H1 (cell line): ENCODE measurements at regions not wholly inside any gene's neighbourhood (a gene's known extent, or its start where the extent isn't known, plus 50 kb on each side); places are given as distances from the start of the nearest gene placed in this dataset.

Experiments used
- CTCF ChIA-PET: fragments of 300-600 bp; sonication (Branson Sonifier 250); formaldehyde crosslinking; loops from one replicate; lab custom pipeline; 2021; ENCODE audit not compliant: partially characterized antibody; lab: Charles Lee
- POLR2A ChIA-PET: fragments of 300-600 bp; sonication (Branson Sonifier 250); formaldehyde crosslinking; loops from one replicate; lab custom pipeline; 2021; ENCODE audit warnings: inconsistent platforms; ENCODE audit not compliant: partially characterized antibody; lab: Charles Lee
- DNase-seq, 2 experiments: peaks; one replicate each; pipeline versions ENCODE4 v3.0.0 to v3.0.0-alpha.2; 2010 to 2022; ENCODE audit warnings: low spot score in 2 of 2, low read depth in 1 of 2, mixed read lengths in 1 of 2
- FAIRE-seq: peaks from 2 replicates; lab custom pipeline; 2011; peaks lifted over from hg19 to GRCh38; lab: Jason Lieb, UNC
- H2AFZ ChIP-seq: 2 replicates; pipeline ENCODE4 v1.8.1; 2012; ENCODE audit warnings: low read length, inconsistent platforms
- H2AK5ac ChIP-seq: 2 replicates; pipeline ENCODE4 v1.6.1; 2013; ENCODE audit warnings: low read depth, low read length
- H2BK120ac ChIP-seq: replicated peaks from 2 replicates; pipeline ENCODE3; 2013; ENCODE audit warnings: low read depth, low read length, inconsistent platforms
- H2BK12ac ChIP-seq: 2 replicates; pipeline ENCODE4 v1.6.1; 2013; ENCODE audit warnings: low read depth, low read length
- H2BK15ac ChIP-seq: 2 replicates; pipeline ENCODE4 v1.6.1; 2013; ENCODE audit warnings: low read length
- H2BK20ac ChIP-seq: 2 replicates; pipeline ENCODE4 v1.6.1; 2013; ENCODE audit warnings: low read length
- H2BK5ac ChIP-seq: 2 replicates; pipeline ENCODE4 v1.6.1; 2013; ENCODE audit warnings: low read depth, low read length
- H3K14ac ChIP-seq: 2 replicates; pipeline ENCODE4 v1.6.1; 2013; ENCODE audit warnings: inconsistent platforms; ENCODE audit not compliant: insufficient read length
- H3K18ac ChIP-seq: 2 replicates; pipeline ENCODE4 v1.6.1; 2013; ENCODE audit warnings: low read length; ENCODE audit errors: extremely low read depth
- H3K23ac ChIP-seq: 2 replicates; pipeline ENCODE4 v1.6.1; 2013; ENCODE audit warnings: inconsistent platforms; ENCODE audit not compliant: insufficient read length
- H3K23me2 ChIP-seq: 2 replicates; pipeline ENCODE4 v1.6.1; 2013; ENCODE audit warnings: low read depth, low read length
- H3K27ac ChIP-seq: 2 replicates; pipeline ENCODE4 v1.6.1; 2011; ENCODE audit warnings: low read depth, low read length, inconsistent platforms
- H3K27me3 ChIP-seq, 4 experiments: replicated peaks in 1 of 4; 1 replicate in 1 of 4; 2 replicates in 3 of 4; pipeline versions ENCODE4 v1.6.1 to v1.8.1; 2011 to 2013; ENCODE audit warnings: low read length in 3 of 4, mild to moderate bottlenecking in 3 of 4, inconsistent platforms in 2 of 4, mixed read lengths in 2 of 4, moderate library complexity in 1 of 4; ENCODE audit not compliant: control insufficient read depth in 3 of 4, insufficient read depth in 3 of 4; ENCODE audit errors: extremely low read depth in 1 of 4
- H3K36me3 ChIP-seq, 4 experiments: 2 replicates each; pipeline versions ENCODE4 v1.6.1 to v1.8.1; 2011 to 2013; ENCODE audit warnings: mild to moderate bottlenecking in 4 of 4, low read length in 3 of 4, moderate library complexity in 2 of 4, control low read depth in 1 of 4, inconsistent platforms in 1 of 4; ENCODE audit not compliant: insufficient read depth in 4 of 4, control insufficient read depth in 2 of 4
- H3K4ac ChIP-seq: replicated peaks from 2 replicates; pipeline ENCODE3; 2013; ENCODE audit warnings: low read length, low read depth, mixed read lengths, inconsistent platforms; ENCODE audit not compliant: insufficient read length
- H3K4me1 ChIP-seq, 4 experiments: replicated peaks in 1 of 4; 1 replicate in 1 of 4; 2 replicates in 3 of 4; pipeline versions ENCODE4 v1.6.1 to v1.8.1; 2011 to 2013; ENCODE audit warnings: low read length in 3 of 4, inconsistent platforms in 2 of 4, mixed read lengths in 1 of 4; ENCODE audit not compliant: insufficient read depth in 4 of 4, control insufficient read depth in 3 of 4
- H3K4me2 ChIP-seq, 2 experiments: 2 replicates each; pipeline versions ENCODE4 v1.6.1 to v1.8.1; 2011 to 2013; ENCODE audit warnings: low read depth in 2 of 2, low read length in 2 of 2, control low read depth in 1 of 2, inconsistent platforms in 1 of 2, mild to moderate bottlenecking in 1 of 2; ENCODE audit not compliant: insufficient read depth in 1 of 2
- H3K4me3 ChIP-seq, 4 experiments: fragments of 200-600, 300-600 bp in 1 of 4; sonication (generic), shearing (Covaris generic), sonication (Bioruptor Twin) in 1 of 4; 2 replicates each; pipeline versions ENCODE4 v1.5.1 to v1.8.1; 2011 to 2016; ENCODE audit warnings: low read length in 4 of 4, low read depth in 3 of 4, control low read depth in 2 of 4, inconsistent platforms in 2 of 4, mild to moderate bottlenecking in 2 of 4, mixed read lengths in 1 of 4, moderate library complexity in 1 of 4; ENCODE audit not compliant: insufficient read depth in 2 of 4; ENCODE audit errors: extremely low read depth in 1 of 4
- H3K56ac ChIP-seq: replicated peaks from 2 replicates; pipeline ENCODE3; 2013; ENCODE audit warnings: low read depth, mild to moderate bottlenecking, mixed read lengths, low read length, inconsistent platforms; ENCODE audit not compliant: insufficient read length
- H3K79me1 ChIP-seq: 2 replicates; pipeline ENCODE4 v1.6.1; 2013; ENCODE audit warnings: low read depth, low read length, control low read depth
- H3K79me2 ChIP-seq, 2 experiments: 2 replicates each; pipeline versions ENCODE4 v1.6.1 to v1.8.1; 2012 to 2013; ENCODE audit warnings: low read length in 2 of 2, mild to moderate bottlenecking in 2 of 2, inconsistent platforms in 1 of 2; ENCODE audit not compliant: insufficient read depth in 2 of 2, control insufficient read depth in 1 of 2
- H3K9ac ChIP-seq, 4 experiments: replicated peaks in 1 of 4; 1 replicate in 1 of 4; 2 replicates in 3 of 4; pipeline versions ENCODE4 v1.6.1 to v1.8.1; 2011 to 2013; ENCODE audit warnings: low read depth in 3 of 4, low read length in 3 of 4, control low read depth in 2 of 4, mild to moderate bottlenecking in 2 of 4, moderate library complexity in 2 of 4, inconsistent platforms in 1 of 4; ENCODE audit errors: extremely low read depth in 1 of 4
- H3K9me3 ChIP-seq, 2 experiments: 2 replicates each; pipeline versions ENCODE4 v1.6.1 to v1.8.1; 2012 to 2013; ENCODE audit warnings: mild to moderate bottlenecking in 2 of 2, moderate library complexity in 2 of 2, control low read depth in 1 of 2, inconsistent platforms in 1 of 2, low read depth in 1 of 2, low read length in 1 of 2, mixed read lengths in 1 of 2; ENCODE audit not compliant: insufficient read depth in 2 of 2
- H4K20me1 ChIP-seq, 2 experiments: replicated peaks in 1 of 2; 2 replicates each; pipeline versions ENCODE3 to v1.8.1; 2011 to 2013; ENCODE audit warnings: inconsistent platforms in 2 of 2, low read length in 2 of 2, mild to moderate bottlenecking in 1 of 2; ENCODE audit not compliant: insufficient read depth in 2 of 2, control insufficient read depth in 1 of 2
- H4K5ac ChIP-seq: 2 replicates; pipeline ENCODE4 v1.6.1; 2013; ENCODE audit warnings: low read length, low read depth, mixed read lengths, inconsistent platforms; ENCODE audit not compliant: insufficient read length
- H4K8ac ChIP-seq: 2 replicates; pipeline ENCODE4 v1.8.0; 2013; ENCODE audit warnings: mild to moderate bottlenecking, moderate library complexity, low read length, inconsistent platforms; ENCODE audit not compliant: insufficient read depth; ENCODE audit errors: extremely low read depth
- H4K91ac ChIP-seq: replicated peaks from 2 replicates; pipeline ENCODE3; 2013; ENCODE audit warnings: low read length, mixed read lengths, inconsistent platforms; ENCODE audit not compliant: insufficient read length
- CHD1 ChIP-seq: IDR thresholded peaks from 2 replicates; pipeline ENCODE4 v1.6.1; 2012; ENCODE audit warnings: low read depth, low read length, improper control_type of control experiment
- GABPA ChIP-seq: IDR thresholded peaks from 2 replicates; pipeline ENCODE4 v1.6.1; 2011; ENCODE audit warnings: mild to moderate bottlenecking, low read length, moderate library complexity, borderline replicate concordance; ENCODE audit not compliant: insufficient read depth
- POU5F1 ChIP-seq: IDR thresholded peaks from 2 replicates; pipeline ENCODE4 v1.6.1; 2011; ENCODE audit warnings: low read depth, mild to moderate bottlenecking, low read length, moderate library complexity
- TBP ChIP-seq: IDR thresholded peaks from 2 replicates; pipeline ENCODE4 v1.6.1; 2011; ENCODE audit warnings: low read depth, low read length, improper control_type of control experiment
- TCF12 ChIP-seq: IDR thresholded peaks from 2 replicates; pipeline ENCODE4 v1.6.1; 2011; ENCODE audit warnings: low read depth, mild to moderate bottlenecking, low read length
- ZNF274 ChIP-seq: IDR thresholded peaks from 2 replicates; pipeline ENCODE4 v1.7.0; 2012; ENCODE audit warnings: low read length, borderline replicate concordance; ENCODE audit errors: extremely low read depth
- WGBS, 2 experiments: shearing (Covaris generic) in 1 of 2; methylation state at CpG; one replicate each; pipeline versions ENCODE4 v1.1.6 to v1.1.7; 2013 to 2015; ENCODE audit warnings: low lambda C conversion rate in 2 of 2, mixed read lengths in 2 of 2, inconsistent platforms in 1 of 2, low coverage in 1 of 2, missing lambda C conversion rate in 1 of 2; ENCODE audit not compliant: insufficient replicate concordance in 2 of 2, insufficient coverage in 1 of 2, insufficient read length in 1 of 2; ENCODE audit errors: extremely low coverage in 1 of 2, missing lambda C conversion rate in 1 of 2; 5-methylcytosine and 5-hydroxymethylcytosine counted together

GRCh38 chr11:24356501-24356900 is 140.4 kb upstream of the LUZP2 start:
- Histone ChIP-seq H3K9me3 (no peaks in the 10 kb centered on the region), H2BK120ac (no peak overlapping the region), H3K23me2 (no peaks in the 10 kb centered on the region), H2AK5ac (no peak overlapping the region), H3K4me1 (no peaks in the 10 kb centered on the region), H2AFZ (no peak overlapping the region), H3K9ac (no peak overlapping the region), H3K18ac (no peak overlapping the region), H3K4me3 (no peak overlapping the region), H3K4ac (no peak overlapping the region), H2BK12ac (no peak overlapping the region), H3K36me3 (no peaks in the 10 kb centered on the region), H3K23ac (no peak overlapping the region), H2BK5ac (no peak overlapping the region), H4K20me1 (no peaks in the 10 kb centered on the region), H3K27ac (no peak overlapping the region), H3K14ac (no peak overlapping the region), H2BK15ac (no peak overlapping the region), H3K4me2 (no peak overlapping the region), H2BK20ac (no peak overlapping the region), H3K27me3 (no peaks in the 10 kb centered on the region), H4K8ac (no peak overlapping the region; the same call in 1 of the 2 replicates), H3K56ac (no peak overlapping the region), H3K79me2 (no peaks in the 10 kb centered on the region), H4K5ac (no peak overlapping the region), H4K91ac (no peak overlapping the region), H3K79me1 (no peaks in the 10 kb centered on the region)
- POLR2A ChIA-PET: no interaction called here
- CTCF ChIA-PET: no interaction called here
- WGBS, 2 experiments: 82% methylated on average over 3 of the region's 3 CpGs; no CpG with 5 or more reads in 1 of the 2 experiments
- TF ChIP-seq ZNF274 (no peak), POU5F1 (no peak), TCF12 (no peak), CHD1 (no peak), GABPA (no peak), TBP (no peak)
- FAIRE-seq (no peak), DNase-seq (no peak)
